GM11168 (cell line): ENCODE measurements at regions not wholly inside any gene's neighbourhood (a gene's known extent, or its start where the extent isn't known, plus 50 kb on each side); places are given as distances from the start of the nearest gene placed in this dataset.

Experiments used
- in situ Hi-C: fragments of 300-500 bp; cut with MboI; formaldehyde crosslinking; loops from one replicate; pipeline ENCODE4 v1.12.0; 2022; ENCODE audit warnings: low sequenced_read_pairs; ENCODE audit not compliant: unreplicated experiment

DNA sequence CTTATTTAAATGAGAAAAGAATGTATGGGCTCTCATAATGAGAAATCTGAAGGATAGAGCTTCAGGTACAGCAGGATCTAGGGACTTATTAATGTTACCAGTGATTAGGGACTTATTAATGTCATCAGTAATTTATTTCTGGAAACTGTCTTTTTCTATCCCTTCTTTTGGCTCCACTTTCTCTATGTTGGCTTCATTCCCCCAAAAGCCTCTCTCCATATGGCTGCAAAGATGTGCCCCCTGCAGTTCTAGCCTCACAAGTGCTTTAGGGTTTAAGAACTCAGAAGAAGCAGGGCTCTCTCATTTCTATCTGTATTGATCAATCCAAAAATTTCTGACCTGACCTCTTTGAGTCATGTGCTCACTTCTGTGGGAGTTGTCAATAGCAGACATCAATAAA, 480.9 kb downstream of the TXNL1 start:
- in situ Hi-C loops = no loop called here

GRCh38 chr18:56152551-56153310, 485.7 kb downstream of the TXNL1 start:
- in situ Hi-C loops = no loop called here

GRCh38 chr18:56148373-56148772, 490.0 kb downstream of the TXNL1 start:
- in situ Hi-C loops = no loop called here

DNA sequence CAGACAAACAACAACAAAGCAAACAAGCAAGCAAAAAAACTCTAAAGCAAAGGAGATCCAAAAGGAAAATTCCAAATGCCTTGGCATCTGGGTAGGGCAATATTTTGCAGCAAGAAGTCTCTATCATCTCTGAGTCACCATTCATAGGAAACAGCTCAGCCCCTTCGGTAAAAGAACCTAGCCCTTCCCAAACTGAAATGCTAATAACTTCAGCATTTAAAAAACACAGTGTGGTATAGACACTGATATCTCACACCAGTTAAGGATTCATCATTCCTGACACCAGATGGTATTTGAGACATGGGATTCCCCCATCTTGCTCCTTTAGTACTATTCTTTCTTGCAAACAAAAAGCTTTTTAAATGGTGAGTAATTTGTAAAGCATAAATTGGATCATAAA, 491.8 kb downstream of the TXNL1 start:
- in situ Hi-C loops = no loop called here

DNA sequence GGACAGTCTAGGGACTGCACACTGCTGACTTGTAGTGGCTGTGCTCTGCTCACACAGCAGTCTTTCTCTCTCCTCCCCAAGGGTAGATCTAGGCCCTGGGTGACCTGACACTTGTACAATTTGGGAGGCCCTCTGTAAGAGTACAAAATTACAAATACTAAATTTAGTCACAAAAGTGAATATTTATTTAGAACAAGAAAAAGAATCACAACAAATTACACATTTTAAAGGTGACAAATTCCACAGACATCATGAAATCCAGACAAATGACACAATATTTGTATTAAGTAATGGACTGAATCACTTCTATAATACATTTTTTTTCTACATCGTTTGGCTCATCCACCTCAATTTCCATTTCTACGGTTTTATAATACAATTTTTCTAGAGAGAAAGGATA, 496.4 kb downstream of the TXNL1 start:
- in situ Hi-C loops = no loop called here

GRCh38 chr18:56139792-56140254, 498.6 kb downstream of the TXNL1 start:
- in situ Hi-C loops = no loop called here

DNA sequence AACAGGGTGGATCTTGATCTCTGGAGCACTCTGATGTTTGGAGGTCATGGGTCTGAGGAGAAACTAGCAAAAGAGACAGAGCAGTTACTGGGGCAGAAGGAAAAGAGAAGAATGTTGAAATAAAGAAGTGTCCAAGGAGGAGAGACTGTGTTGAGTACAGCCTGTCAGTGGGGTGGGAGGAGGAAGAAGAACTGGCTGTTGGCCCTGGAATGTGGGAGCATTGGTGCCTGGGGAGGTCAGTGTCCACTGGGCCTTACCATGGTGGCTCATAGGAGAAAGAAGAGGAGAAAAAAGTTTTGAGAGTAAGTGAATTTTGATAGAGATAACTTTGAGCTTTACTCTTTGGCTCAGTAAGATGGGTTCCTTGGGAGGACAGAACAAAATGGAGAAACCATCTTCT, 499.0 kb downstream of the TXNL1 start:
- in situ Hi-C loops = no loop called here

DNA sequence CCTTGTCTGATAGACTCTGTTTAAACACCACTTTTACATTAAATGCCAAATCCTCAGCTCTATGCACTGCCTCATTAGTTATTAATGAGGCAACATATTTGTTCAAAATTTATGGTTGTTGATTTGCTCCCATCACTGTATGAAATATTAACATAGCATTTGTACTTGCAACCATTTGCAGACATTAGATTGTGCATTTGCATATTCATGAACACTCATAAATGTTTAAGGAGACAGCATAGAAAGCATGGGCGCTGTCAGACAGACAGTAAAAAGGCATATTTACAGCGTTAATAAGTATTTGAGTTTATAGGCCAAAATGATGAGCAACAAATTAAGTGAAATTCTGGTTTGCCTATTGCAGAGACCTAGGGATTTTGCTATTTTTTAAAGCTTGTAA, 502.3 kb downstream of the TXNL1 start:
- in situ Hi-C loops = no loop called here

DNA sequence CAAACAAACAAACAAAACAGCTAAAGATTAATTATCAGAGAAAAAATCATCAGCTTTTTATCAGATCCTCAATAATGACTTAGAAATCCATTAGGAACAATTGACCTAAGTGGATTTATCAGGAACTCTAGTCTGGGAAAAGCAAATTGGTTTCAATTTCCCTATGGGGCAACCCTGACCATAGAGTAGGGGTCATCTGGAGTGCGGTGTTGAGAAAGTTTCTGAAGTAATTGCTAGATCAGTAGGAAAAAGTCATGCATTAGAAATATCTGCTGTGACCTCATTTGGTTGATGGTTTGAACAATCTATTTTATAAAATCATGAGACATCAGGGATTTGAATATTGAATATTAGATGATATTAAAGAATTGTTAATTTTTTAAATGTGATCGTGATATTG, 507.9 kb downstream of the TXNL1 start:
- in situ Hi-C loops = no loop called here

DNA sequence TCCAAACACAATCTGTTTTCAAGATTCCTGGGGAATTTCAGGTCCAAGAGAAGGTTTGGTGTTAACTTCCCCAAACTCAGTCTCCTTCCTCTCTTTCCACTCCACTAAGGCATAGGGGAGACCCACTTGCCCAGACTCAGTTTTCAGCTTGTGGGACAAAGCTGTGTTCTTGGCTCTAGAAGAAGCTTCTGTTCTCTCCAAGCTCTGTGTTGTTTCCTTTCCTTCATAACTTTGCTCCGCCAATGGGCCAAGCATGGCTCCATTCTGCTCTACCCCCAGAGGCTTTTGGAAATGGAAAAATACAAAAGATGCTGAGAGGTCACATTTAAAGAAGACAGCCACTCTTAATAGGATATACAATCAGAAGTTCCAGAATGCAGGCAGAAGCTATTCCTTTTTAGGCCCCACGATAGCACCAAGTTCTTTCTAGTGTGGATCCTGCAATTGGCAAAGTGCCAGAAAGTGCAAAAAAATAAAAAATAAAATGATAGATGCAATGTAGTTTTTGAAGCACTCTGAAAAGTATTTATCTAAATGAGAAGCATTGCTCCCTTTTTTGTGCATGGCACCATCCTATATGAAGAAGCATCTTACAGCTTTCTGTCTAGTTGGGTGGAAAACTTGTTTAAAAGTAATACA, 510.1 kb downstream of the TXNL1 start:
- in situ Hi-C loops = no loop called here

GRCh38 chr18:56127322-56128099, 510.9 kb downstream of the TXNL1 start:
- in situ Hi-C loops = no loop called here

- in situ Hi-C loops = no loop called here
Observed at GRCh38 chr18:56124186-56124585, 514.2 kb downstream of the TXNL1 start.

DNA sequence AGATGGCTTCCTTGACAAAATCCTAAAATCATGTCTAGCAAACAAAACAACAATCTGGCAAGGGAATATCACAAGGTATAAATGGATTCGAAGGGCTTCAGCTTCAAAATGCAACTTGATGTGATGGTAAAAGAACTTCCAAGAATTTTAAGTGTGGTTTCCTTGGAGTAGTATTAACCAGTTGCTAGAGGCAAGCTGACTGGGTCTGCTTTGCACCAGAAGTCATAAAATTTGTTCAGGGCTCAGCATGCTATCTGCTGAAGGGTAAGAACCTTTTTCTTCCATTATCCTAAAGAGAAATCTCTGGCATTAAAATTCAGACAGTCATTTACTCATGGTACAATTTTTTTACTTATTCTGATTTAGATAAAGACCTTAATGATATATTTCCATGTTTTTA, 516.7 kb downstream of the TXNL1 start:
- in situ Hi-C loops = no loop called here

GRCh38 chr18:56120782-56121181, 517.6 kb downstream of the TXNL1 start:
- in situ Hi-C loops = no loop called here

- in situ Hi-C loops = no loop called here
Observed at GRCh38 chr18:56119681-56120080, 518.7 kb downstream of the TXNL1 start.

- in situ Hi-C loops = no loop called here
Observed at GRCh38 chr18:56118422-56118821, 520.0 kb downstream of the TXNL1 start.

- in situ Hi-C loops = no loop called here
Observed at GRCh38 chr18:56115071-56116015, 523.0 kb downstream of the TXNL1 start.

DNA sequence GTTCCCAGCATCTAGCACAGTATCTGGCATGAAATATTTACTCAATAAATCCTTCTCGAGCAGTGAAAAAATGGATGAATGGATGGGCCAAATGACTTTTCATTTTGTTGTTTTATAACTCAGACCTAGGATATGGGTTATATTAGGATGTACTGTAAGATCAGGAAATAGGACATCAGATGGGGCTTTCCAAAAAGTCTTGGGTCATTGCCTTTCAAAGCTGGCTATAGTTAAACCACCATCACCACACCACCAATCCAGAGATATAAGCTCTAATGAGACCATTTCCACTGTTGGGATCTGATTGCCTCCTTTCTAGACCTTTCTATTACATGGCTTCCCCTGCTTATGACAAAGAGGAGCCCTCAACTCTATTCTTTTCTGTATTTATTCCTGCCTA, 525.0 kb upstream of the TCF4 start:
- in situ Hi-C loops = no loop called here

- in situ Hi-C loops = no loop called here
Observed at GRCh38 chr18:56112013-56112749, 524.2 kb upstream of the TCF4 start.
